Stimulated activated memory B cell treated with anti-CD40 and anti-IgM and Interleukin-4, amounts not matched to agents 10 μg/mL and 1 μg/mL and 100 μg/mL, for 72 hours (primary cell): ENCODE measurements at regions not wholly inside any gene's neighbourhood (a gene's known extent, or its start where the extent isn't known, plus 50 kb on each side); places are given as distances from the start of the nearest gene placed in this dataset.
"Not testable (repeated sequence)": the region's sequence is repeated elsewhere in the genome, so short reads cannot be mapped to it uniquely, and the experiment has no call there.

ENCODE experiments used
- ATAC-seq: fragments of 150-1000 bp; cut with Tn5 transposase; 2 replicates; pipeline ENCODE4 v1.10.0; 2021
- H3K27ac Mint-ChIP-seq: one replicate; pipeline ENCODE4 v1.8.0; 2022; ENCODE audit warnings: mild to moderate bottlenecking, mixed read lengths
- H3K27me3 Mint-ChIP-seq: one replicate; pipeline ENCODE4 v1.8.0; 2022; ENCODE audit warnings: mixed read lengths
- H3K36me3 Mint-ChIP-seq: one replicate; pipeline ENCODE4 v1.8.0; 2022; ENCODE audit warnings: mixed read lengths
- H3K4me1 Mint-ChIP-seq: one replicate; pipeline ENCODE4 v1.8.0; 2022; ENCODE audit warnings: mixed read lengths
- H3K4me3 Mint-ChIP-seq: one replicate; pipeline ENCODE4 v1.8.0; 2022; ENCODE audit warnings: mild to moderate bottlenecking, moderate library complexity, mixed read lengths
- H3K9me3 Mint-ChIP-seq: one replicate; pipeline ENCODE4 v1.8.0; 2022; ENCODE audit warnings: mixed read lengths

GRCh38 chr12:102344691-102345090 is 135.7 kb downstream of the IGF1 start:
- no peak for ATAC-seq
- peaks cover 3% of the 10 kb centered on the region for H3K9me3 Mint-ChIP-seq
- H3K27me3 Mint-ChIP-seq, result no peaks in the 10 kb centered on the region
- H3K4me1 Mint-ChIP-seq, result no peaks in the 10 kb centered on the region
- H3K4me3 Mint-ChIP-seq, result no peak overlapping the region
- no peak overlapping the region for H3K27ac Mint-ChIP-seq
- no peaks in the 10 kb centered on the region for H3K36me3 Mint-ChIP-seq

GRCh38 chr12:102343361-102344121 is 136.8 kb downstream of the IGF1 start:
- Mint-ChIP-seq H3K27me3 (no peaks in the 10 kb centered on the region), H3K4me1 (no peaks in the 10 kb centered on the region), H3K4me3 (no peak overlapping the region), H3K9me3 (peaks cover 3% of the 10 kb centered on the region), H3K27ac (no peak overlapping the region), H3K36me3 (no peaks in the 10 kb centered on the region)
- no peak for ATAC-seq

GRCh38 chr12:102342281-102343006 is 137.9 kb downstream of the IGF1 start:
- peaks cover 3% of the 10 kb centered on the region for H3K9me3 Mint-ChIP-seq
- H3K36me3 Mint-ChIP-seq, result no peaks in the 10 kb centered on the region
- H3K27me3 Mint-ChIP-seq, result peaks cover 6% of the 10 kb centered on the region
- no peak overlapping the region for H3K4me3 Mint-ChIP-seq
- H3K27ac Mint-ChIP-seq, result no peak overlapping the region
- ATAC-seq, result no peak
- H3K4me1 Mint-ChIP-seq, result no peaks in the 10 kb centered on the region

- Mint-ChIP-seq H3K4me1 (no peaks in the 10 kb centered on the region), H3K9me3 (peaks cover 3% of the 10 kb centered on the region), H3K4me3 (no peak overlapping the region), H3K27ac (no peak overlapping the region), H3K36me3 (no peaks in the 10 kb centered on the region), H3K27me3 (peaks cover 21% of the 10 kb centered on the region)
- no peak for ATAC-seq
Observed at GRCh38 chr12:102334765-102335164, 137.1 kb upstream of the PMCH start.

GRCh38 chr12:102331419-102331818 is 133.8 kb upstream of the PMCH start:
- H3K27me3 Mint-ChIP-seq, result peaks cover 14% of the 10 kb centered on the region
- H3K9me3 Mint-ChIP-seq, result peaks cover 3% of the 10 kb centered on the region
- H3K36me3 Mint-ChIP-seq, result no peaks in the 10 kb centered on the region
- H3K4me1 Mint-ChIP-seq, result no peaks in the 10 kb centered on the region
- H3K27ac Mint-ChIP-seq, result no peak overlapping the region
- no peak for ATAC-seq
- H3K4me3 Mint-ChIP-seq, result no peak overlapping the region

GRCh38 chr12:102329883-102330282 is 132.2 kb upstream of the PMCH start:
- H3K27me3 Mint-ChIP-seq, result peaks cover 3% of the 10 kb centered on the region
- no peak overlapping the region for H3K4me3 Mint-ChIP-seq

GRCh38 chr12:102326982-102327381 is 129.3 kb upstream of the PMCH start:
- Mint-ChIP-seq H3K4me1 (no peaks in the 10 kb centered on the region), H3K36me3 (no peaks in the 10 kb centered on the region), H3K9me3 (peaks cover 7% of the 10 kb centered on the region), H3K27me3 (no peaks in the 10 kb centered on the region), H3K27ac (no peak overlapping the region), H3K4me3 (no peak overlapping the region)
- ATAC-seq, result no peak

More at GRCh38 chr12:102329883-102330282, 132.2 kb upstream of the PMCH start:
- peaks cover 7% of the 10 kb centered on the region for H3K9me3 Mint-ChIP-seq
- no peak for ATAC-seq
- H3K4me1 Mint-ChIP-seq, result no peaks in the 10 kb centered on the region
- no peaks in the 10 kb centered on the region for H3K36me3 Mint-ChIP-seq
- no peak overlapping the region for H3K27ac Mint-ChIP-seq

- not testable (repeated sequence) for ATAC-seq, H3K4me3 Mint-ChIP-seq, H3K9me3 Mint-ChIP-seq, H3K36me3 Mint-ChIP-seq, H3K4me1 Mint-ChIP-seq, H3K27ac Mint-ChIP-seq, H3K27me3 Mint-ChIP-seq
Observed at GRCh38 chr12:102325108-102325507, 127.5 kb upstream of the PMCH start.

- no peak overlapping the region for H3K4me3 Mint-ChIP-seq
- no peaks in the 10 kb centered on the region for H3K27me3 Mint-ChIP-seq
- H3K9me3 Mint-ChIP-seq, result peaks cover 7% of the 10 kb centered on the region
- no peaks in the 10 kb centered on the region for H3K36me3 Mint-ChIP-seq
- no peaks in the 10 kb centered on the region for H3K4me1 Mint-ChIP-seq
- H3K27ac Mint-ChIP-seq, result no peak overlapping the region
- ATAC-seq, result no peak
Observed at GRCh38 chr12:102323799-102324198, 126.2 kb upstream of the PMCH start.

- H3K27ac Mint-ChIP-seq, result no peak overlapping the region
- no peak for ATAC-seq
- no peaks in the 10 kb centered on the region for H3K36me3 Mint-ChIP-seq
- H3K4me3 Mint-ChIP-seq, result no peak overlapping the region
- peaks cover 7% of the 10 kb centered on the region for H3K9me3 Mint-ChIP-seq
- H3K4me1 Mint-ChIP-seq, result no peaks in the 10 kb centered on the region
- peaks cover 10% of the 10 kb centered on the region for H3K27me3 Mint-ChIP-seq
Observed at GRCh38 chr12:102322254-102322653, 124.6 kb upstream of the PMCH start.

- Mint-ChIP-seq H3K27ac (no peak overlapping the region), H3K9me3 (peaks cover 7% of the 10 kb centered on the region), H3K4me3 (no peak overlapping the region), H3K4me1 (no peaks in the 10 kb centered on the region), H3K36me3 (no peaks in the 10 kb centered on the region), H3K27me3 (peaks cover 10% of the 10 kb centered on the region)
- ATAC-seq, result no peak
Observed at GRCh38 chr12:102321305-102322082, 123.9 kb upstream of the PMCH start.

- Mint-ChIP-seq H3K27ac (no peak overlapping the region), H3K36me3 (no peaks in the 10 kb centered on the region), H3K4me1 (no peaks in the 10 kb centered on the region), H3K9me3 (no peaks in the 10 kb centered on the region), H3K4me3 (no peak overlapping the region), H3K27me3 (peaks cover 19% of the 10 kb centered on the region)
- ATAC-seq, result no peak
Observed at GRCh38 chr12:102317155-102317554, 119.5 kb upstream of the PMCH start.

- no peak overlapping the region for H3K27ac Mint-ChIP-seq
- no peaks in the 10 kb centered on the region for H3K4me1 Mint-ChIP-seq
- ATAC-seq, result no peak
- H3K9me3 Mint-ChIP-seq, result no peaks in the 10 kb centered on the region
- H3K4me3 Mint-ChIP-seq, result no peak overlapping the region
- peaks cover 19% of the 10 kb centered on the region for H3K27me3 Mint-ChIP-seq
- H3K36me3 Mint-ChIP-seq, result no peaks in the 10 kb centered on the region
Observed at GRCh38 chr12:102316723-102317122, 119.1 kb upstream of the PMCH start.

- H3K27ac Mint-ChIP-seq, result no peak overlapping the region
- H3K27me3 Mint-ChIP-seq, result peaks cover 19% of the 10 kb centered on the region
- H3K9me3 Mint-ChIP-seq, result no peaks in the 10 kb centered on the region
- H3K4me3 Mint-ChIP-seq, result no peak overlapping the region
- no peak for ATAC-seq
- no peaks in the 10 kb centered on the region for H3K4me1 Mint-ChIP-seq
- no peaks in the 10 kb centered on the region for H3K36me3 Mint-ChIP-seq
Observed at GRCh38 chr12:102314821-102315220, 117.2 kb upstream of the PMCH start.

GRCh38 chr12:102313116-102313971 is 115.7 kb upstream of the PMCH start:
- peaks cover 16% of the 10 kb centered on the region for H3K27me3 Mint-ChIP-seq
- H3K36me3 Mint-ChIP-seq, H3K4me3 Mint-ChIP-seq, H3K4me1 Mint-ChIP-seq, ATAC-seq, H3K27ac Mint-ChIP-seq, H3K9me3 Mint-ChIP-seq: not testable (repeated sequence)
